GM19239 (cell line): ENCODE measurements at regions not wholly inside any gene's neighbourhood (a gene's known extent, or its start where the extent isn't known, plus 50 kb on each side); places are given as distances from the start of the nearest gene placed in this dataset.

Experiments used
- DNase-seq: peaks from one replicate; pipeline ENCODE4 v3.0.0; 2011; ENCODE audit warnings: low spot score; ENCODE audit not compliant: insufficient read length
- FAIRE-seq: peaks from 2 replicates; lab custom pipeline; 2011; peaks lifted over from hg19 to GRCh38; lab: Jason Lieb, UNC

GRCh38 chr6:100269189-100269588 is 195.5 kb downstream of the SIM1 start:
- no peak for FAIRE-seq
- DNase-seq = no peak

DNA sequence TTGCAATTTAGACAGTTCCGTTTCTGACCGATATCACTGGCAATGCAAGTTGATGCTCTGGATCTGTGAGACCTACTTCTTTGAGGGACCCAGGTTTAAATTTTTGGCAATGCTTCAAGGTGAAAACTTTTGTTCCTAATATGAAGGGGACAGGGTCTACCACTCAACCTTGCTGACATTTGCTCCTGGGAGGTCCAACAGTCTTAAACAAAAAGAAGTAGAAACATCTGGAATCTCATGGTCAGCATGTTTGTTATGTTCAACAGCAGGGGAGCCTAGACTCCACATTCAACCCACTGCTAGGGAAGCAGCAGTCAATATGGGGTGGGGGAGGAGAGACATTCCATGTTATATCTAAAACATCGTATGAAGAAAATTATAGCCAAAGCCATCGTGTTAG is 196.4 kb downstream of the SIM1 start:
- DNase-seq = no peak
- no peak for FAIRE-seq

DNA sequence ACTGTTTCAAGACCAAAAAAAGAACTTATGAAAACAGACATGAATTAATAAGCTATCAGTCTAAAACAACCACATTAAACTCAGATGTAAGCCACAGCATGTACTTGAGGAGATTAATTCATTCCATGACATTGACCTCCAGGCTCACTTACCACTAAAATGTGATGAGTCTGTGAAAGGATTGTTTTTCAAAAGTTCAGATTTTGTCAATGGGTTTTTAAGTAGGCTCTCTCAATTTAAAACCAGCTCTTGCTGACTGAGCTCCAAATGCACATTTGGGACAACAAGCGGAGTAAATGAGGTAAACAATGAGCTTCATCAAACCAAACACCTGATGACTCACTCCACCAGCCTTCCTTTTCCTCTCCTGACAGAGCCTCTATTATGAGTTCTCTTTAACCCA is 197.0 kb downstream of the SIM1 start:
- DNase-seq (no peak), FAIRE-seq (no peak)

DNA sequence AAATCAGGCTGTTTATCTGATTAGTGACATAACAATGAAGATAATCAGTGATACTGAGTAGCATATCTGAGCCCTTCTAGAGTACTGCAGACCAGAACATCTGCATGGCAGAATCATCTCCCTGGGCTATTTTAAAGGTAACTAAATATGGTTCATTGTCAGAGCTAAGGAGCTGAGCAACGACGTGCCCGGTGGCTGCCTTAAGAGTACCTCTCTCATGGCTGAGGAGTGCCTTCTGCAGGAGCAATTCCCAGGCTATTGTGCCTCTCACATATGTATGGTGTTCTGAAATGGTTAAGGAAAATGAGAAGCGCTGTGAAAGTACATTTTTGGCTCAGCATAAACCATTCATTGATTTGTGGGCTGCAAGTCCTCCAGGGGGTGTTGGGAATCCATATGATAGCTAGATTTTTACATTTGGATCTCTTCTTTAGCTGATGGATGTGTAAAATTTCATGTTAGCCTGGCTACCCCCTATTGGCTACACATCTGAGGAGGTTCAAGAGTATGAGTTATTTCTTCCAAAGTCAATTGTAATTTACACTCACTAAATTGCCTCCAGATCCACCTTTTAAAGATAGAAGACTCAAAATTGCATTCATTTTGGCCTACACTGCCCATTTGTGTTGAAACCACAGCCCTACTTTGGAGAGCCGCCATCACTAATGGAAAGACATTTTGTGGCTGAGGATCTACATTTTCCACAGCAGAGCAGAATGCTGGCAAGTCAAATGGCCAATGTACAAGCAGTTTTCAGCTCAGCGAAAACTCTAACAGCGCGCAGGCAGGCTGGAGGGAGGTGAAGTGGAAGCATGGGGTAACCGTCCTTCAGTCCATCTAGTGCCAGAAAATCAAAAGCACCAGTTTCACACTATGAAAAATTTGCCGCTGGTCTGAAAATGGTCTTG is 198.0 kb downstream of the SIM1 start:
- no peak for DNase-seq
- FAIRE-seq = no peak

GRCh38 chr6:100262086-100262485 is 202.6 kb downstream of the SIM1 start:
- no peak for FAIRE-seq
- DNase-seq = no peak

GRCh38 chr6:100261486-100261885 is 203.2 kb downstream of the SIM1 start:
- DNase-seq (no peak), FAIRE-seq (peak; percentile 71)

- no peak for FAIRE-seq
- no peak for DNase-seq
Measured at GRCh38 chr6:100260584-100260983, 204.1 kb downstream of the SIM1 start.

DNA sequence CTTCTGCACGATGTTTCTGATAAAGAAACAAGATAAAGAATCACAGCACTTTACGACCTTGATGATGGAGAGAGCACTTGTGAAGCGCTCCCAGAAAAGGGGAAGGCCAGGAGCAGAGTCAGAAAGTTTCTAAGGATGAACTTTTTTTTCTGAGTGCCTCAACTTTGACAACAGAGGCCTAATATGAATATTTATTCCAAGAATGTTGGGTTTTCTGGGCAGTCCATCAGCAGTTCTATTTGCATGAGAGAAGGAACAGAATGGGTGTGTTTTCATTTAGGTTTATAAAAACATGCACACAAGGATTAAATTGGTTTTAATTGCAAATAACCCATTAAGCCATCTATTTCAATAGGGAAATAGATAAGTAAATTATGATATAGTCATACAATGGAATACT is 204.9 kb downstream of the SIM1 start:
- FAIRE-seq (no peak), DNase-seq (no peak)

DNA sequence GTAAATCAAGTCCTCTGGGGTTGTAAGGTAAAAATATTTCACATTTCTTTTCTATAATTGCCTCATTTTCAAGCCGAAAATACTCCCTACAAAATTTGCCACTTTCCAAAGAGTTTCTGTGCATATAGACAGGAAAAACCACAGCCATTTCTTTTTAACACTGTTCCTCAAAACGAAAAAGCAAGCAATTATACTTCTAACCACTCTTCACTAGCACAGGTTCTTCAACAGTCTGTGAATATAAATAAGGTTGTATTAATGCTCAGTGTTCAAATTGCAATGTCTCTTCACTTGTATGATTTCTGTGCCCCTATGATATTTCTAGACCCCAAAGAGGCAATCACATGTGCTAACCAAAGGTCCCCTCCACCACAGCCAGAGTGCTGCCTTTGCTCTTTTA is 206.0 kb downstream of the SIM1 start:
- FAIRE-seq = no peak
- DNase-seq = no peak

GRCh38 chr6:100257793-100258395 is 206.8 kb downstream of the SIM1 start:
- FAIRE-seq (peak; percentile 71), DNase-seq (peak; percentile 5)

DNA sequence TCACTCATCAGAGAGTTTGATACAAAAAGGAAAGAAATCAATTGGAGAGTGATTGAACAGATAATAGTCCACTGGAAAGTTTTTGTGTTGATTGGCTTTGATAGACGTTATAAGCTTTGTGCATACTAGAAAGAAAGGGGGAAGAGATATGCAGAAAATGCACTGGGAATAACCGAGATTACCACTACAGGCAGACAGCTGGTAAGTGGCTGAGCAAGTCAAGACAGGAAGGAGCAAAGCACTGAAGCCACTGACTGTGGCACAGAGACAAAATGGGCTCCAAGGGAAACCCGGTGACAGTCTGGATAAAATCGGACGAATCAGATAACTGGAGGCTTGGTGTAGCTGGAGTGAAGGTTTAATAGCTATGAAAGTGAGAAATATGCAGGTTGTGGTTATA is 209.0 kb downstream of the SIM1 start:
- DNase-seq (no peak), FAIRE-seq (no peak)

- no peak for FAIRE-seq
- no peak for DNase-seq
Measured at GRCh38 chr6:100247123-100247522, 217.6 kb downstream of the SIM1 start.

DNA sequence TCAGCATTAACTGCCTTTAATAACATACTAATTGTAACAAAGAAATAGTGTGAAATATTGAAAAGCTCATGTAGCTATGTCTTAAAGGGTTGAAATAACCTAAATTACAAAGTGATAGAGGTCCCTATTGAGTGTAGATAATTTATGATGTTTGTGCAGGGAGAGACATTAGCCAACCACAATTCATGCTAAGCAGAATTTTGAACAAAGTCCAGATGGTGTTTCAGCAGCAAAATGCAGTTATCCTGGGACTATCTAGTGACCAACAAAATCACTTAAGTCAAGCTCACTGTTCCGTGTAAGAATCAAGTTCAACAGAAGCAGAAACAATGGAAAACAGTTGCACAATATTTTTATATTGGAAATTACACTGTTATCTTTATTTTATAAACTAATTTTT is 218.5 kb downstream of the SIM1 start:
- no peak for DNase-seq
- FAIRE-seq = peak; percentile 35

- no peak for FAIRE-seq
- no peak for DNase-seq
Measured at GRCh38 chr6:100240798-100241197, 223.9 kb downstream of the SIM1 start.

GRCh38 chr6:100237821-100238220 is 226.9 kb downstream of the SIM1 start:
- no peak for FAIRE-seq
- DNase-seq = no peak

DNA sequence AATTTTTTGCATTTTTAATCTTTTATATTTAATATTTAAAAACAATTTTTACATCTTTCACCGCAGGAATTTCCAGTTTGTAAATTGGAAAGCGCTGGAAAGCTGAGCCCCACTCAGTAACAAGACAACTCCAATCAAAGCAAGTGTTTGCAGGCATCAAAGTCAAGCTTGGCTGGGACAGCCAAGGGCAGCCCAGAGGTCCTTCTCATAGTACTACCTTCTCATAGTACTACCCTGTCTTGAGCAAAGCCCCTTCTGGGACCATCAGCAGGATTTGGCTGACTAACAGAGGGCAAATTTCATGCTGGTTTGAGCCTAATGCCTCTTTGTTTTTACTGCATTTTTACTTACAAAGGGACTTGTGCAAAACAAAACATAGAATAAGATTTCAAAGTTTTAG is 228.3 kb downstream of the SIM1 start:
- FAIRE-seq (no peak), DNase-seq (no peak)

DNA sequence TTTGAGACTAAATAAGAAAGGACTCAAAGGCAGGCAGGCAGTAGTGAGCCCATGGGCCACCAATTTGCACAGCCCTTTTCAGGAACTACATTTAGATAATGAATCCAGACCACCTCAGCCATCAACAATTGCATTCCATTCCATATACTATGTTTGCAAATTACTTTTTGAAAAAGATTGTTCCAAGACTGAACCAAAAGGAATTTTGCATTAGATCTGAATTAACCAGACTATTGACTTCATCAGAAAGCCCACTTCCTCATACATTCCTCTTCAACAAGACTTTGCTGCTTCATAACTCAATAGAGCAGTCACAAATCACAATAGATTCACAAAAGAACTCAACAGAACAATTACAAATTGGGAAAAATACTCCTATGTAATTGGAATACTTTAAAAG is 229.1 kb downstream of the SIM1 start:
- FAIRE-seq = no peak

GRCh38 chr6:100234625-100235024 is 230.1 kb downstream of the SIM1 start:
- DNase-seq = no peak
- no peak for FAIRE-seq

More for the DNA sequence above, 229.1 kb downstream of the SIM1 start:
- no peak for DNase-seq

- FAIRE-seq (no peak), DNase-seq (no peak)
Measured at GRCh38 chr6:100232781-100233573, 231.7 kb downstream of the SIM1 start.

DNA sequence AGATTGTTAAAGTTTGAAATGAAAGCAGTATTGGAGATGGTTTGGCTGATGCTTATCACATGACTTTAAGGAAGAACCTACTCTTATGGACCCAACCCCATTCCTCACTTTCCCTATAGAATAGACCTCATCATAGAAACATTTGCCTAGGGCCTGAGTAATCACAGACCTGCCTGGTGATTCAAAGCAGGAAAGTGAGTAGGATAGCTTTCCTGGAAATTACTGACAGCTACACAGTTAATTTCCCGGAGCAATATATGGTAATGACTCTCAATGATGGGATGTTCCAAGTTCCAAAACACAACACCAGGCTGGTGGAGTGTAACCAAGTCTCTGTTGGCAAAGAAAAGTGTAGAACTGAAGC is 233.8 kb downstream of the SIM1 start:
- DNase-seq (no peak), FAIRE-seq (no peak)
